ENCODE measurements at regions not wholly inside any gene's neighbourhood (a gene's known extent, or its start where the extent isn't known, plus 50 kb on each side); places are given as distances from the start of the nearest gene placed in this dataset.

GRCh38 chr14:59028476-59029202 is 159.8 kb upstream of the DAAM1 start:
- Histone ChIP-seq H3K27me3 (ENCODE audit: control insufficient read depth in 1 of 2, insufficient read depth in 2 of 2, low read length in 2 of 2) (no peaks in the 10 kb centered on the region), H3K4me1 (ENCODE audit: control insufficient read depth in 1 of 2, insufficient read depth in 2 of 2, low read length in 2 of 2) (no peaks in the 10 kb centered on the region), H3K36me3 (ENCODE audit: control insufficient read depth in 1 of 2, insufficient read depth in 2 of 2, low read length in 2 of 2) (no peaks in the 10 kb centered on the region), H3K9ac (ENCODE audit: low read depth in 1 of 2, low read length in 2 of 2) (peak overlapping the region in 1 of 2 donors; percentile 26), H3K9me3 (ENCODE audit: control insufficient read depth in 1 of 2, low read length in 2 of 2) (no peaks in the 10 kb centered on the region), H3K27ac (ENCODE audit: low read depth, low read length) (no peak overlapping the region), H3K4me3 (ENCODE audit: low read depth in 1 of 2, low read length in 2 of 2) (no peak overlapping the region)

DNA sequence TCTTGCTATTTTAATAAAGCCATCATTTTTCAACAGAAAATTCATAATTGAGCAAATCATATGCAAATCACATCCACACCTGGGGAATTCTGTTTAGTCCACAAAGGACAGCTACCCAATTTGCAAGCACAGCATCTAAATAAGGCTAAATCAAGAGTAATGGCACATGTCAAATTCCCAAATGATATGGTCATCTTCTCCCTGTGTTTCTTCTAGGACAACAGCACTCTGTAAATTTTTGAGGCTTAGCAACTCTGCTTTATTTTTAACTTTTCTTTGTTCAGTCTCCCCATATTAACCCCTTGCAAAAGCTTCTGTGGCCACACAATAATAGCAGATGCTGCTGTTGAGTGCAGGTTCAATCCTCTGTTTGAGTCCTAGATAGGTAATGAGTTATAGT is 155.6 kb upstream of the DAAM1 start:
- Histone ChIP-seq H3K36me3 (ENCODE audit: control insufficient read depth in 1 of 2, insufficient read depth in 2 of 2, low read length in 2 of 2) (no peaks in the 10 kb centered on the region), H3K27me3 (ENCODE audit: control insufficient read depth in 1 of 2, insufficient read depth in 2 of 2, low read length in 2 of 2) (no peaks in the 10 kb centered on the region), H3K9me3 (ENCODE audit: control insufficient read depth in 1 of 2, low read length in 2 of 2) (no peaks in the 10 kb centered on the region), H3K9ac (ENCODE audit: low read depth in 1 of 2, low read length in 2 of 2) (no peak overlapping the region), H3K27ac (ENCODE audit: low read depth, low read length) (no peak overlapping the region), H3K4me1 (ENCODE audit: control insufficient read depth in 1 of 2, insufficient read depth in 2 of 2, low read length in 2 of 2) (no peaks in the 10 kb centered on the region), H3K4me3 (ENCODE audit: low read depth in 1 of 2, low read length in 2 of 2) (no peak overlapping the region)

- Histone ChIP-seq H3K36me3 (ENCODE audit: control insufficient read depth in 1 of 2, insufficient read depth in 2 of 2, low read length in 2 of 2) (no peaks in the 10 kb centered on the region), H3K9me3 (ENCODE audit: control insufficient read depth in 1 of 2, low read length in 2 of 2) (no peaks in the 10 kb centered on the region), H3K4me3 (ENCODE audit: low read depth in 1 of 2, low read length in 2 of 2) (no peak overlapping the region), H3K9ac (ENCODE audit: low read depth in 1 of 2, low read length in 2 of 2) (no peak overlapping the region), H3K27ac (ENCODE audit: low read depth, low read length) (no peak overlapping the region), H3K4me1 (ENCODE audit: control insufficient read depth in 1 of 2, insufficient read depth in 2 of 2, low read length in 2 of 2) (no peaks in the 10 kb centered on the region), H3K27me3 (ENCODE audit: control insufficient read depth in 1 of 2, insufficient read depth in 2 of 2, low read length in 2 of 2) (no peaks in the 10 kb centered on the region)
These were observed 152.3 kb upstream of the DAAM1 start for GRCh38 chr14:59036134-59036533.

GRCh38 chr14:59037086-59037485 is 151.4 kb upstream of the DAAM1 start:
- Histone ChIP-seq H3K27me3 (ENCODE audit: control insufficient read depth in 1 of 2, insufficient read depth in 2 of 2, low read length in 2 of 2) (no peaks in the 10 kb centered on the region), H3K4me3 (ENCODE audit: low read depth in 1 of 2, low read length in 2 of 2) (no peak overlapping the region), H3K4me1 (ENCODE audit: control insufficient read depth in 1 of 2, insufficient read depth in 2 of 2, low read length in 2 of 2) (no peaks in the 10 kb centered on the region), H3K9me3 (ENCODE audit: control insufficient read depth in 1 of 2, low read length in 2 of 2) (no peaks in the 10 kb centered on the region), H3K9ac (ENCODE audit: low read depth in 1 of 2, low read length in 2 of 2) (no peak overlapping the region), H3K27ac (ENCODE audit: low read depth, low read length) (no peak overlapping the region), H3K36me3 (ENCODE audit: control insufficient read depth in 1 of 2, insufficient read depth in 2 of 2, low read length in 2 of 2) (no peaks in the 10 kb centered on the region)

DNA sequence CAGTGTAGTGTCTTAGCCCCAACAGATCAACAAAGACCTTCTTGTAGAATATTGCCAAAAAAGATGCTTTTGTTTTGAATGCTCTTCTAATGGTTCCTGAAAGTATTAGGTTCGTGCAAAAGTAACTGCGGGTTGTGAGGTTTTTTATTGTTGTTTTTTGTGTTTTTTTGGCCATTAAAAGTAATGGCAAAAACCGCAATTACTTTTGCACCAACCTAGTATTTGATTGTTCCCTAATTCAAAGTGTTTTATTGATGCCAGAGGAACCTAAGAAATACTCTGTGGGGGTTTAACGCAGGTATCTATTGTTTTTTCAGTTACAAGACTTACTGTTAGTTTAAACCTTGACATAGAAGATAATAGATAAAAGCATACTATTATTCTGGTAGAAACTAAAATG is 150.8 kb upstream of the DAAM1 start:
- Histone ChIP-seq H3K4me3 (ENCODE audit: low read depth in 1 of 2, low read length in 2 of 2) (no peak overlapping the region), H3K9ac (ENCODE audit: low read depth in 1 of 2, low read length in 2 of 2) (no peak overlapping the region), H3K36me3 (ENCODE audit: control insufficient read depth in 1 of 2, insufficient read depth in 2 of 2, low read length in 2 of 2) (no peaks in the 10 kb centered on the region), H3K27me3 (ENCODE audit: control insufficient read depth in 1 of 2, insufficient read depth in 2 of 2, low read length in 2 of 2) (no peaks in the 10 kb centered on the region), H3K4me1 (ENCODE audit: control insufficient read depth in 1 of 2, insufficient read depth in 2 of 2, low read length in 2 of 2) (no peaks in the 10 kb centered on the region), H3K27ac (ENCODE audit: low read depth, low read length) (no peak overlapping the region), H3K9me3 (ENCODE audit: control insufficient read depth in 1 of 2, low read length in 2 of 2) (no peaks in the 10 kb centered on the region)

- Histone ChIP-seq H3K27ac (ENCODE audit: low read depth, low read length) (no peak overlapping the region), H3K9ac (ENCODE audit: low read depth in 1 of 2, low read length in 2 of 2) (no peak overlapping the region), H3K4me1 (ENCODE audit: control insufficient read depth in 1 of 2, insufficient read depth in 2 of 2, low read length in 2 of 2) (no peaks in the 10 kb centered on the region), H3K4me3 (ENCODE audit: low read depth in 1 of 2, low read length in 2 of 2) (no peak overlapping the region), H3K36me3 (ENCODE audit: control insufficient read depth in 1 of 2, insufficient read depth in 2 of 2, low read length in 2 of 2) (no peaks in the 10 kb centered on the region), H3K27me3 (ENCODE audit: control insufficient read depth in 1 of 2, insufficient read depth in 2 of 2, low read length in 2 of 2) (no peaks in the 10 kb centered on the region), H3K9me3 (ENCODE audit: control insufficient read depth in 1 of 2, low read length in 2 of 2) (no peaks in the 10 kb centered on the region)
These were observed 149.7 kb upstream of the DAAM1 start for GRCh38 chr14:59038746-59039145.

GRCh38 chr14:59041308-59041707 is 147.2 kb upstream of the DAAM1 start:
- Histone ChIP-seq H3K4me1 (ENCODE audit: control insufficient read depth in 1 of 2, insufficient read depth in 2 of 2, low read length in 2 of 2) (no peaks in the 10 kb centered on the region), H3K27me3 (ENCODE audit: control insufficient read depth in 1 of 2, insufficient read depth in 2 of 2, low read length in 2 of 2) (no peaks in the 10 kb centered on the region), H3K27ac (ENCODE audit: low read depth, low read length) (no peak overlapping the region), H3K9me3 (ENCODE audit: control insufficient read depth in 1 of 2, low read length in 2 of 2) (no peaks in the 10 kb centered on the region), H3K4me3 (ENCODE audit: low read depth in 1 of 2, low read length in 2 of 2) (no peak overlapping the region), H3K36me3 (ENCODE audit: control insufficient read depth in 1 of 2, insufficient read depth in 2 of 2, low read length in 2 of 2) (no peaks in the 10 kb centered on the region), H3K9ac (ENCODE audit: low read depth in 1 of 2, low read length in 2 of 2) (no peak overlapping the region)

DNA sequence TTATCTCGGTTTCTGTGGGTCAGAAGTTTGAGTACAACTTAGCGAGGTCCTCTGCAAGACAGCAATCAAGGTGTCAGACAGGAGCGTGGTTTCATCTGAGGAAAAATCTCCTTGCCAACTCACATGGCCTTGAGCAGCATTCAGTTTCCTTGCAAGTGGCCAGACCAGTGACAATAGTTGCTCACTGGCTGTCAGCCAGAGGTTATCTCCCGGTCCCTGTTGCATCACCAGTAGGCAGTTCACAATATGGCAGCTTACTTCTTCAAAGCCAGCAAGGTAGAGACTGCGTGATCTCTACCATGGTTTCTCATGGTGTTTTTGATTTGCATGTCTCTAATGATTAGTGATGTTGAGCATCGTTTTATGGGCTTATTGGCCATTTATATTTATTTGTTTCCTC is 143.8 kb upstream of the DAAM1 start:
- H3K4me1 ChIP-seq (ENCODE audit: control insufficient read depth in 1 of 2, insufficient read depth in 2 of 2, low read length in 2 of 2): no peaks in the 10 kb centered on the region

GRCh38 chr14:59046746-59047145 is 141.7 kb upstream of the DAAM1 start:
- Histone ChIP-seq H3K9me3 (ENCODE audit: control insufficient read depth in 1 of 2, low read length in 2 of 2) (peaks cover 0 to under 1% of the 10 kb centered on the region in 2 donors), H3K4me1 (ENCODE audit: control insufficient read depth in 1 of 2, insufficient read depth in 2 of 2, low read length in 2 of 2) (no peaks in the 10 kb centered on the region), H3K27me3 (ENCODE audit: control insufficient read depth in 1 of 2, insufficient read depth in 2 of 2, low read length in 2 of 2) (no peaks in the 10 kb centered on the region), H3K27ac (ENCODE audit: low read depth, low read length) (no peak overlapping the region), H3K36me3 (ENCODE audit: control insufficient read depth in 1 of 2, insufficient read depth in 2 of 2, low read length in 2 of 2) (no peaks in the 10 kb centered on the region), H3K4me3 (ENCODE audit: low read depth in 1 of 2, low read length in 2 of 2) (no peak overlapping the region), H3K9ac (ENCODE audit: low read depth in 1 of 2, low read length in 2 of 2) (no peak overlapping the region)

More for the DNA sequence above, 143.8 kb upstream of the DAAM1 start:
- Histone ChIP-seq H3K27ac (ENCODE audit: low read depth, low read length) (no peak overlapping the region), H3K27me3 (ENCODE audit: control insufficient read depth in 1 of 2, insufficient read depth in 2 of 2, low read length in 2 of 2) (no peaks in the 10 kb centered on the region), H3K4me3 (ENCODE audit: low read depth in 1 of 2, low read length in 2 of 2) (no peak overlapping the region), H3K9ac (ENCODE audit: low read depth in 1 of 2, low read length in 2 of 2) (no peak overlapping the region), H3K9me3 (ENCODE audit: control insufficient read depth in 1 of 2, low read length in 2 of 2) (no peaks in the 10 kb centered on the region), H3K36me3 (ENCODE audit: control insufficient read depth in 1 of 2, insufficient read depth in 2 of 2, low read length in 2 of 2) (no peaks in the 10 kb centered on the region)

DNA sequence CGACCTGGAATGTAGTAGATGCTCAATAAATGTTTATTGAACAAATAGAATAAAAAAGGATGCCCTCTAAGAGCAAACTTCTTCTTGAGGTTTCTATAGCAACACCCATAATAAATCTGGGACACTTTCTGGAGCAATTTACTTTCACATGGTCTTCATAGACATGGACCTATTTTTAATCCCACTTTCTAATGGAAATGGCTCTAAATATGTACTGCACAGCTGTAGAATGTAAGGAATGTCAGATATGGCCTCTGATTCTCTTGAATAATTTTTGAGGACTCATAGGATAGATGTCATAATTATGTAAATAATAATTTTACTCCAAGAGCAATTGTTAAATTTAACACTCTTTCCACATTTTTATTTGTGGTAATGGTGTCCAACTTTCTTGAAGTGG is 133.5 kb upstream of the DAAM1 start:
- no peak overlapping the region for H3K4me3 ChIP-seq (ENCODE audit: low read depth in 1 of 2, low read length in 2 of 2)
- no peak overlapping the region for H3K27ac ChIP-seq (ENCODE audit: low read depth, low read length)
- no peak overlapping the region for H3K9ac ChIP-seq (ENCODE audit: low read depth in 1 of 2, low read length in 2 of 2)
- H3K27me3 ChIP-seq (ENCODE audit: control insufficient read depth in 1 of 2, insufficient read depth in 2 of 2, low read length in 2 of 2): no peaks in the 10 kb centered on the region
- H3K4me1 ChIP-seq (ENCODE audit: control insufficient read depth in 1 of 2, insufficient read depth in 2 of 2, low read length in 2 of 2): no peaks in the 10 kb centered on the region
- no peaks in the 10 kb centered on the region for H3K36me3 ChIP-seq (ENCODE audit: control insufficient read depth in 1 of 2, insufficient read depth in 2 of 2, low read length in 2 of 2)
- peaks cover 0 to 2% of the 10 kb centered on the region in 2 donors for H3K9me3 ChIP-seq (ENCODE audit: control insufficient read depth in 1 of 2, low read length in 2 of 2)

Measured in duodenal mucosa (tissue), 2 donors.